Esophagus squamous epithelium (tissue), 4 donors: ENCODE measurements at regions not wholly inside any gene's neighbourhood (a gene's known extent, or its start where the extent isn't known, plus 50 kb on each side); places are given as distances from the start of the nearest gene placed in this dataset.

Experiments
- CTCF ChIP-seq, 6 experiments: fragments of 450-650 bp in 4 of 6; fragments of 200-600 bp in 2 of 6; sonication (generic) in 2 of 6; IDR thresholded peaks; one replicate each; pipeline ENCODE4 v1.5.1; 2016 to 2019; ENCODE audit warnings: antibody characterized with exemption in 6 of 6, mild to moderate bottlenecking in 4 of 6, moderate library complexity in 4 of 6
- POLR2A ChIP-seq, 4 donors: fragments of 450-650 bp; IDR thresholded peaks; one replicate each; pipeline ENCODE4 v1.6.1; 2017; ENCODE audit warnings: antibody characterized with exemption in 4 of 4, mild to moderate bottlenecking in 4 of 4, moderate library complexity in 3 of 4

GRCh38 chr3:144181062-144181461, 209.4 kb downstream of the DIPK2A start:
- TF ChIP-seq CTCF (IDR thresholded peaks at IDR 0.05) (no peak), POLR2A (IDR thresholded peaks at IDR 0.05) (no peak)
